HCT116 (cell line): ENCODE measurements at regions not wholly inside any gene's neighbourhood (a gene's known extent, or its start where the extent isn't known, plus 50 kb on each side); places are given as distances from the start of the nearest gene placed in this dataset.

Experiments used
- ATAC-seq: fragments of 200-7000 bp; cut with Tn5 transposase; 2 replicates; pipeline ENCODE4 v1.9.1; 2020; ENCODE audit warnings: mild to moderate bottlenecking, moderate library complexity
- BruUV-seq: library from RNA; stranded (reverse); fragments of 400-500 nt; replicated peaks from 2 replicates; lab custom pipeline; 2021; lab: Mats Ljungman, UMichigan
- CTCF ChIA-PET: fragments of 300-600 bp; sonication (Branson Sonifier 250); formaldehyde crosslinking; loops from one replicate; lab custom pipeline; 2021; ENCODE audit warnings: antibody characterized with exemption; lab: Charles Lee
- POLR2A ChIA-PET: fragments of 300-600, 350-600 bp; sonication (Branson Sonifier 250); formaldehyde crosslinking; loops from one replicate; lab custom pipeline; 2021; ENCODE audit warnings: antibody characterized with exemption; lab: Charles Lee
- RAD21 ChIA-PET, 2 experiments: fragments of 300-600 bp; sonication (Branson Sonifier 250); formaldehyde crosslinking; loops; one replicate each; lab custom pipeline; 2023; ENCODE audit warnings: low total read pairs in 2 of 2; ENCODE audit not compliant: uncharacterized antibody in 2 of 2, unreplicated experiment in 2 of 2, low non-redundant PET in 1 of 2; lab: Charles Lee
- DNase-seq: peaks from one replicate; pipeline ENCODE4 v3.0.0-alpha.2; 2010; ENCODE audit warnings: low read depth, low spot score
- H2AFZ ChIP-seq: fragments of 200-600 bp; shearing (Covaris generic), sonication (generic); 2 replicates; pipeline ENCODE4 v1.6.1; 2017; ENCODE audit warnings: low read depth, mixed run types, mixed read lengths, antibody characterized with exemption, low read length; ENCODE audit not compliant: poor library complexity, severe bottlenecking
- H3K27ac ChIP-seq: 2 replicates; pipeline ENCODE4 v1.5.1; 2012; ENCODE audit warnings: low read depth, low read length
- H3K27me3 ChIP-seq: fragments of 200-600 bp; sonication (generic); 2 replicates; pipeline ENCODE4 v1.6.1; 2016; ENCODE audit warnings: mixed run types, low read length, mixed read lengths; ENCODE audit not compliant: insufficient read depth
- H3K36me3 ChIP-seq, 2 experiments: fragments of 200-500 bp in 1 of 2; fragments of 200-600 bp in 1 of 2; sonication (Bioruptor generic) in 1 of 2; sonication (generic) in 1 of 2; 2 replicates each; pipeline versions ENCODE4 v1.5.1 to v1.6.1; 2014 to 2016; ENCODE audit warnings: low read length in 2 of 2, inconsistent platforms in 1 of 2, mixed read lengths in 1 of 2, mixed run types in 1 of 2; ENCODE audit not compliant: insufficient read depth in 2 of 2, control insufficient read depth in 1 of 2
- H3K4me1 ChIP-seq, 2 experiments: fragments of 200-600 bp in 1 of 2; sonication (generic) in 1 of 2; 2 replicates each; pipeline versions ENCODE4 v1.5.1 to v1.6.1; 2012 to 2017; ENCODE audit warnings: low read length in 2 of 2, inconsistent platforms in 1 of 2, mild to moderate bottlenecking in 1 of 2, mixed read lengths in 1 of 2, mixed run types in 1 of 2, moderate library complexity in 1 of 2; ENCODE audit not compliant: insufficient read depth in 2 of 2, control insufficient read depth in 1 of 2
- H3K4me2 ChIP-seq: fragments of 200-600 bp; sonication (generic); 2 replicates; pipeline ENCODE4 v1.6.1; 2017; ENCODE audit warnings: mixed run types, low read length, mixed read lengths
- H3K4me3 ChIP-seq, 2 experiments: fragments of 200-600 bp in 1 of 2; sonication (generic) in 1 of 2; replicated peaks in 1 of 2; 2 replicates each; pipeline ENCODE4 v1.5.1; 2011 to 2016; ENCODE audit warnings: low read length in 2 of 2, control low read depth in 1 of 2, low read depth in 1 of 2, mild to moderate bottlenecking in 1 of 2, mixed read lengths in 1 of 2, mixed run types in 1 of 2
- H3K79me2 ChIP-seq: fragments of 200-600 bp; sonication (generic); 2 replicates; pipeline ENCODE4 v1.6.1; 2017; ENCODE audit warnings: mild to moderate bottlenecking, mixed run types, low read length, moderate library complexity, mixed read lengths; ENCODE audit not compliant: insufficient read depth
- H3K9ac ChIP-seq: fragments of 200-600 bp; sonication (generic); 2 replicates; pipeline ENCODE4 v1.6.1; 2016; ENCODE audit warnings: low read length, mixed read lengths
- H3K9me2 ChIP-seq: fragments of 200-600 bp; sonication (generic), shearing (Covaris generic); 2 replicates; pipeline ENCODE4 v1.6.1; 2017; ENCODE audit warnings: mixed run types, mild to moderate bottlenecking, moderate library complexity; ENCODE audit not compliant: insufficient read depth
- H3K9me3 ChIP-seq, 2 experiments: fragments of 200-500 bp in 1 of 2; fragments of 200-600 bp in 1 of 2; sonication (Bioruptor generic) in 1 of 2; sonication (generic) in 1 of 2; 2 replicates each; pipeline ENCODE4 v1.6.1; 2014 to 2017; ENCODE audit warnings: low read length in 2 of 2, mixed read lengths in 2 of 2, inconsistent platforms in 1 of 2, low read depth in 1 of 2, mild to moderate bottlenecking in 1 of 2, mixed run types in 1 of 2, moderate library complexity in 1 of 2; ENCODE audit not compliant: control insufficient read depth in 1 of 2, insufficient read depth in 1 of 2
- H4K20me1 ChIP-seq: fragments of 200-600 bp; sonication (generic), shearing (Covaris generic); 2 replicates; pipeline ENCODE4 v1.6.1; 2017; ENCODE audit warnings: mixed run types, mild to moderate bottlenecking, moderate library complexity; ENCODE audit not compliant: insufficient read depth
- CBX3 ChIP-seq: IDR thresholded peaks from 2 replicates; pipeline ENCODE4 v1.6.1; 2012; ENCODE audit warnings: low read depth
- CEBPB ChIP-seq: IDR thresholded peaks from 2 replicates; pipeline ENCODE4 v1.6.1; 2012; ENCODE audit warnings: low read depth
- CTCF ChIP-seq, 3 experiments: fragments of 200-600 bp in 1 of 3; sonication (generic) in 1 of 3; IDR thresholded peaks in 2 of 3; conservative IDR thresholded peaks in 1 of 3; 2 replicates each; pipeline ENCODE4 v1.5.1; 2012 to 2017; ENCODE audit warnings: low read depth in 2 of 3, low read length in 2 of 3, antibody characterized with exemption in 1 of 3, borderline replicate concordance in 1 of 3, control low read depth in 1 of 3, mild to moderate bottlenecking in 1 of 3, mixed read lengths in 1 of 3, mixed run types in 1 of 3, moderate library complexity in 1 of 3; ENCODE audit not compliant: insufficient read depth in 1 of 3
- EGR1 ChIP-seq: IDR thresholded peaks from 2 replicates; pipeline ENCODE4 v1.6.1; 2012; ENCODE audit warnings: low read depth
- ELF1 ChIP-seq: IDR thresholded peaks from 2 replicates; pipeline ENCODE4 v1.6.1; 2012; ENCODE audit warnings: low read depth, borderline replicate concordance
- FOSL1 ChIP-seq: IDR thresholded peaks from 2 replicates; pipeline ENCODE4 v1.6.1; 2012; ENCODE audit warnings: low read depth
- JUND ChIP-seq: IDR thresholded peaks from 2 replicates; pipeline ENCODE4 v1.6.1; 2012
- MAX ChIP-seq: IDR thresholded peaks from 2 replicates; pipeline ENCODE4 v1.6.1; 2012
- POLR2A ChIP-seq: IDR thresholded peaks from 2 replicates; pipeline ENCODE4 v1.7.0; 2011; ENCODE audit warnings: borderline replicate concordance; ENCODE audit not compliant: insufficient read depth, insufficient read length; ENCODE audit errors: extremely low read depth
- RAD21 ChIP-seq: IDR thresholded peaks from 2 replicates; pipeline ENCODE4 v1.6.1; 2012; ENCODE audit warnings: low read depth, mild to moderate bottlenecking
- REST ChIP-seq: IDR thresholded peaks from 2 replicates; pipeline ENCODE4 v1.6.1; 2012; ENCODE audit warnings: low read depth
- SIN3A ChIP-seq: IDR thresholded peaks from 2 replicates; pipeline ENCODE4 v1.6.1; 2012; ENCODE audit warnings: low read depth
- SP1 ChIP-seq: IDR thresholded peaks from 2 replicates; pipeline ENCODE4 v1.6.1; 2012; ENCODE audit warnings: low read depth
- SRF ChIP-seq: IDR thresholded peaks from 2 replicates; pipeline ENCODE4 v1.6.1; 2012; ENCODE audit warnings: low read depth
- TCF7L2 ChIP-seq: IDR thresholded peaks from 2 replicates; pipeline ENCODE4 v1.7.0; 2011; ENCODE audit warnings: borderline replicate concordance, inconsistent platforms; ENCODE audit not compliant: insufficient read depth, insufficient read length; ENCODE audit errors: extremely low read depth
- YY1 ChIP-seq: IDR thresholded peaks from 2 replicates; pipeline ENCODE4 v1.6.1; 2011; ENCODE audit warnings: low read length, low read depth, moderate library complexity, mild to moderate bottlenecking; ENCODE audit not compliant: insufficient replicate concordance; ENCODE audit errors: extremely low read depth
- ZFX ChIP-seq: fragments of 450-650 bp; IDR thresholded peaks from 2 replicates; pipeline ENCODE4 v1.6.1; 2017
- intact Hi-C: fragments of 100-400 bp; cut with micrococcal nuclease; formaldehyde crosslinking; loops from 2 replicates; pipeline ENCODE4 v1.10.0; 2022

GRCh38 chr4:164613256-164613655 lies 140.7 kb upstream of the SMIM31 start:
- Histone ChIP-seq H3K79me2 (no peaks in the 10 kb centered on the region), H3K4me2 (no peak overlapping the region), H3K4me3 (no peak overlapping the region), H3K27ac (no peak overlapping the region), H3K36me3 (no peaks in the 10 kb centered on the region), H3K9me3 (no peaks in the 10 kb centered on the region), H3K9me2 (no peaks in the 10 kb centered on the region), H3K4me1 (no peaks in the 10 kb centered on the region), H2AFZ (no peak overlapping the region), H3K27me3 (no peaks in the 10 kb centered on the region), H3K9ac (no peak overlapping the region), H4K20me1 (no peaks in the 10 kb centered on the region)
- no peak for ATAC-seq
- ChIA-PET RAD21 (no interaction called here), POLR2A (no interaction called here), CTCF (no interaction called here)
- intact Hi-C loops, result no loop called here
- TF ChIP-seq ELF1, result no peak
- BruUV-seq, result no TSS peak
- DNase-seq, result no peak

GRCh38 chr4:164613792-164614191 lies 140.1 kb upstream of the SMIM31 start:
- Histone ChIP-seq H3K27ac (no peak overlapping the region), H2AFZ (no peak overlapping the region), H3K9me3 (no peaks in the 10 kb centered on the region), H3K9ac (no peak overlapping the region), H3K4me3 (no peak overlapping the region), H3K4me2 (no peak overlapping the region), H3K36me3 (no peaks in the 10 kb centered on the region), H3K9me2 (no peaks in the 10 kb centered on the region), H3K79me2 (no peaks in the 10 kb centered on the region), H3K4me1 (no peaks in the 10 kb centered on the region), H4K20me1 (no peaks in the 10 kb centered on the region), H3K27me3 (no peaks in the 10 kb centered on the region)
- intact Hi-C loops, result no loop called here
- ATAC-seq (no peak), DNase-seq (no peak)
- POLR2A ChIA-PET, result no interaction called here
- no TSS peak for BruUV-seq
- RAD21 ChIA-PET, result no interaction called here
- CTCF ChIA-PET, result no interaction called here
- TF ChIP-seq FOSL1 (no peak), CEBPB (no peak), SRF (no peak), YY1 (no peak), RAD21 (no peak), MAX (no peak), POLR2A (no peak), JUND (no peak), EGR1 (no peak), TCF7L2 (no peak), SIN3A (no peak), REST (no peak), ZFX (no peak), CBX3 (no peak), CTCF (IDR thresholded peaks at IDR 0.05 in 2 of 3, conservative IDR thresholded peaks at IDR 0.05 in 1 of 3; ENCODE audit: borderline replicate concordance in 1 of 3, insufficient read depth in 1 of 3, low read depth in 2 of 3, low read length in 2 of 3) (no peak), SP1 (no peak)
